Hepatocyte (in vitro differentiated cells): ENCODE measurements at regions not wholly inside any gene's neighbourhood (a gene's known extent, or its start where the extent isn't known, plus 50 kb on each side); places are given as distances from the start of the nearest gene placed in this dataset.

Experiments used
- EZH2 ChIP-seq: fragments of 200-600 bp; sonication (generic); IDR thresholded peaks from 2 replicates; pipeline ENCODE4 v1.6.1; 2016; ENCODE audit warnings: antibody characterized with exemption, mild to moderate bottlenecking, borderline replicate concordance
- EZH2phosphoT487 ChIP-seq: fragments of 200-600 bp; sonication (generic); IDR thresholded peaks from one replicate; pipeline ENCODE4 v1.6.1; 2018; ENCODE audit warnings: antibody characterized with exemption, mild to moderate bottlenecking, low read depth, moderate library complexity; ENCODE audit not compliant: unreplicated experiment, severe bottlenecking
- TF ChIP-seq, protein P1 (sequence below): fragments of 200-600 bp; sonication (generic); IDR thresholded peaks from 2 replicates; pipeline ENCODE4 v1.5.1; 2016; ENCODE audit warnings: antibody characterized with exemption, mild to moderate bottlenecking; ENCODE audit not compliant: poor library complexity

DNA sequence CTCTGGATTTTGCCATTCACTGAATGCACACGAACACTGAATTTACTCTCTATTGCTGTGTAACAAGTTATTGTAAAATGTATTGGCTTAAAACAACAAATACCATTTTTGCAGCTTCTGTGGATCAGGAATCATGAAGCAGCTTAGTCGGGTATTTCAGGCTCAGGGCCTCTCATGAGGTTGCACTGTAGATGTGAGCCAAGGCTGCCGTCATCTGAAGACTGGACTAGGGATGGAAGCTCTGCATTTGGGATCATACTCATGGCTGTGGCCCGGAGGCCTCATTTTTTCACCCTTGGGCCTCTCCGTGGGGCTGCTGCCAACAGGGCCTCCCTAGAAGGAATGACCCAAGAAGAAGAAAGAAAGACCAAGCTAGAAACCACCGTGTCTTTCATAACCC, 492.4 kb upstream of the CDH4 start:
- TF ChIP-seq EZH2phosphoT487 (no peak), EZH2 (no peak)
- TF ChIP-seq, protein P1, sequence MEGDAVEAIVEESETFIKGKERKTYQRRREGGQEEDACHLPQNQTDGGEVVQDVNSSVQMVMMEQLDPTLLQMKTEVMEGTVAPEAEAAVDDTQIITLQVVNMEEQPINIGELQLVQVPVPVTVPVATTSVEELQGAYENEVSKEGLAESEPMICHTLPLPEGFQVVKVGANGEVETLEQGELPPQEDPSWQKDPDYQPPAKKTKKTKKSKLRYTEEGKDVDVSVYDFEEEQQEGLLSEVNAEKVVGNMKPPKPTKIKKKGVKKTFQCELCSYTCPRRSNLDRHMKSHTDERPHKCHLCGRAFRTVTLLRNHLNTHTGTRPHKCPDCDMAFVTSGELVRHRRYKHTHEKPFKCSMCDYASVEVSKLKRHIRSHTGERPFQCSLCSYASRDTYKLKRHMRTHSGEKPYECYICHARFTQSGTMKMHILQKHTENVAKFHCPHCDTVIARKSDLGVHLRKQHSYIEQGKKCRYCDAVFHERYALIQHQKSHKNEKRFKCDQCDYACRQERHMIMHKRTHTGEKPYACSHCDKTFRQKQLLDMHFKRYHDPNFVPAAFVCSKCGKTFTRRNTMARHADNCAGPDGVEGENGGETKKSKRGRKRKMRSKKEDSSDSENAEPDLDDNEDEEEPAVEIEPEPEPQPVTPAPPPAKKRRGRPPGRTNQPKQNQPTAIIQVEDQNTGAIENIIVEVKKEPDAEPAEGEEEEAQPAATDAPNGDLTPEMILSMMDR: no peak
